IMR-90 (cell line): ENCODE measurements at regions not wholly inside any gene's neighbourhood (a gene's known extent, or its start where the extent isn't known, plus 50 kb on each side); places are given as distances from the start of the nearest gene placed in this dataset.

ENCODE experiments used
- ATAC-seq: fragments of 200-7000 bp; cut with Tn5 transposase; 2 replicates; pipeline ENCODE4 v1.9.1; 2020; ENCODE audit warnings: low read depth, mild to moderate bottlenecking, moderate library complexity
- BruUV-seq: library from RNA; stranded (reverse); fragments of 400-500 nt; replicated peaks from 2 replicates; lab custom pipeline; 2021; lab: Mats Ljungman, UMichigan
- CTCF ChIA-PET: fragments of 300-600 bp; formaldehyde crosslinking; extraction: SDS; loops from one replicate; lab custom pipeline; 2021; ENCODE audit warnings: antibody characterized with exemption; lab: Yijun Ruan, JAX
- POLR2A ChIA-PET: fragments of 300-600 bp; sonication (Branson Sonifier 250); formaldehyde crosslinking; loops from one replicate; lab custom pipeline; 2022; ENCODE audit warnings: antibody characterized with exemption; ENCODE audit not compliant: unreplicated experiment; lab: Charles Lee
- DNase-seq: peaks from one replicate; pipeline ENCODE4 v3.0.0; 2013
- H2AFZ ChIP-seq: replicated peaks from 2 replicates; pipeline ENCODE3; 2013; ENCODE audit warnings: low read length, mild to moderate bottlenecking; ENCODE audit not compliant: poor library complexity
- H2AK5ac ChIP-seq: 2 replicates; pipeline ENCODE4 v1.6.1; 2013; ENCODE audit warnings: low read depth, low read length, inconsistent platforms
- H2AK9ac ChIP-seq: replicated peaks from 2 replicates; pipeline ENCODE3; 2013; ENCODE audit warnings: mild to moderate bottlenecking, low read depth, low read length, moderate library complexity; ENCODE audit not compliant: poor library complexity
- H2BK120ac ChIP-seq: 2 replicates; pipeline ENCODE4 v1.6.1; 2013; ENCODE audit warnings: low read depth, low read length, inconsistent platforms
- H2BK15ac ChIP-seq: 3 replicates; pipeline ENCODE4 v1.6.1; 2013; ENCODE audit warnings: low read depth, low read length, inconsistent platforms
- H2BK20ac ChIP-seq: 2 replicates; pipeline ENCODE4 v1.6.1; 2013; ENCODE audit warnings: low read depth, mild to moderate bottlenecking, inconsistent platforms, low read length, moderate library complexity
- H2BK5ac ChIP-seq: 2 replicates; pipeline ENCODE4 v1.6.1; 2013; ENCODE audit warnings: mild to moderate bottlenecking, low read depth, low read length, inconsistent platforms; ENCODE audit not compliant: poor library complexity, severe bottlenecking
- H3K14ac ChIP-seq: replicated peaks from 2 replicates; pipeline ENCODE4 v1.6.1; 2013; ENCODE audit warnings: low read depth, low read length, inconsistent platforms
- H3K18ac ChIP-seq: 2 replicates; pipeline ENCODE4 v1.6.1; 2013; ENCODE audit warnings: low read depth, low read length, control low read depth
- H3K23ac ChIP-seq: 2 replicates; pipeline ENCODE4 v1.6.1; 2013; ENCODE audit warnings: low read depth, low read length, inconsistent platforms
- H3K27ac ChIP-seq: 2 replicates; pipeline ENCODE4 v1.5.1; 2013; ENCODE audit warnings: mild to moderate bottlenecking, control low read depth, low read length; ENCODE audit not compliant: insufficient read depth
- H3K27me3 ChIP-seq: 2 replicates; pipeline ENCODE4 v1.6.1; 2013; ENCODE audit warnings: low read length; ENCODE audit not compliant: control insufficient read depth, insufficient read depth
- H3K36me3 ChIP-seq: 2 replicates; pipeline ENCODE4 v1.6.1; 2013; ENCODE audit warnings: low read length, mixed read lengths; ENCODE audit not compliant: control insufficient read depth, insufficient read depth
- H3K4ac ChIP-seq: 2 replicates; pipeline ENCODE4 v1.6.1; 2013; ENCODE audit warnings: low read depth, low read length, inconsistent platforms
- H3K4me1 ChIP-seq: 2 replicates; pipeline ENCODE4 v1.6.1; 2013; ENCODE audit warnings: low read length, mixed read lengths; ENCODE audit not compliant: control insufficient read depth, insufficient read depth
- H3K4me2 ChIP-seq: 2 replicates; pipeline ENCODE4 v1.6.1; 2013; ENCODE audit warnings: low read depth, mild to moderate bottlenecking, control low read depth, low read length, moderate library complexity
- H3K4me3 ChIP-seq: 2 replicates; pipeline ENCODE4 v1.5.1; 2013; ENCODE audit warnings: low read depth, mild to moderate bottlenecking, control low read depth, low read length, moderate library complexity; ENCODE audit not compliant: insufficient read depth
- H3K56ac ChIP-seq: 2 replicates; pipeline ENCODE4 v1.6.1; 2013; ENCODE audit warnings: low read length, inconsistent platforms; ENCODE audit not compliant: insufficient read depth; ENCODE audit errors: extremely low read depth
- H3K79me1 ChIP-seq, 2 experiments: 2 replicates each; pipeline ENCODE4 v1.6.1; 2013; ENCODE audit warnings: low read length in 2 of 2, inconsistent platforms in 1 of 2, low read depth in 1 of 2
- H3K9ac ChIP-seq: 2 replicates; pipeline ENCODE4 v1.6.1; 2013; ENCODE audit warnings: low read depth, low read length, control low read depth
- H3K9me1 ChIP-seq: 2 replicates; pipeline ENCODE4 v1.6.1; 2013; ENCODE audit warnings: low read length, inconsistent platforms; ENCODE audit not compliant: insufficient read depth
- H3K9me3 ChIP-seq: 2 replicates; pipeline ENCODE4 v1.6.1; 2013; ENCODE audit warnings: low read length; ENCODE audit not compliant: control insufficient read depth, insufficient read depth
- H4K20me1 ChIP-seq: 2 replicates; pipeline ENCODE4 v1.6.1; 2013; ENCODE audit warnings: low read length, inconsistent platforms; ENCODE audit not compliant: insufficient read depth
- H4K5ac ChIP-seq: 2 replicates; pipeline ENCODE4 v1.6.1; 2013; ENCODE audit warnings: mild to moderate bottlenecking, low read depth, low read length, control low read depth
- H4K8ac ChIP-seq, 2 experiments: 2 replicates each; pipeline ENCODE4 v1.6.1; 2013; ENCODE audit warnings: low read depth in 2 of 2, low read length in 2 of 2, control low read depth in 1 of 2, inconsistent platforms in 1 of 2
- H4K91ac ChIP-seq: 2 replicates; pipeline ENCODE4 v1.6.1; 2013; ENCODE audit warnings: low read depth, low read length, inconsistent platforms; ENCODE audit not compliant: insufficient read depth
- MAFK ChIP-seq: IDR thresholded peaks from 2 replicates; pipeline ENCODE4 v1.6.1; 2012; ENCODE audit warnings: low read depth, low read length, improper control_type of control experiment
- MAZ ChIP-seq: IDR thresholded peaks from 2 replicates; pipeline ENCODE4 v1.6.1; 2012; ENCODE audit warnings: low read depth, mild to moderate bottlenecking, low read length, improper control_type of control experiment, moderate library complexity, borderline replicate concordance
- RAD21 ChIP-seq: IDR thresholded peaks from 2 replicates; pipeline ENCODE4 v1.6.1; 2012; ENCODE audit warnings: low read length, improper control_type of control experiment
- RCOR1 ChIP-seq: IDR thresholded peaks from 2 replicates; pipeline ENCODE4 v1.6.1; 2012; ENCODE audit warnings: mild to moderate bottlenecking, low read length, improper control_type of control experiment; ENCODE audit not compliant: insufficient replicate concordance
- RFX5 ChIP-seq: IDR thresholded peaks from 2 replicates; pipeline ENCODE4 v1.8.0; 2012; ENCODE audit warnings: low read depth, mild to moderate bottlenecking, low read length, moderate library complexity
- SMC3 ChIP-seq: fragments of 150-350 bp; IDR thresholded peaks from 2 replicates; pipeline ENCODE4 v1.6.1; 2016; ENCODE audit warnings: low read depth, mild to moderate bottlenecking, antibody characterized with exemption, low read length, moderate library complexity
- WGBS, 2 experiments: methylation state at CpG; one replicate each; pipeline versions ENCODE4 v1.1.5 to v1.1.7; 2013; ENCODE audit warnings: missing lambda C conversion rate in 2 of 2; ENCODE audit not compliant: insufficient read length in 1 of 2; ENCODE audit errors: extremely low coverage in 2 of 2; 5-methylcytosine and 5-hydroxymethylcytosine counted together
- dilution Hi-C: fragments of 300-500 bp; cut with HindIII; formaldehyde crosslinking; loops from one replicate; pipeline ENCODE4 v1.14.3; 2018; ENCODE audit warnings: low sequenced_read_pairs; ENCODE audit not compliant: unreplicated experiment
- in situ Hi-C: fragments of 300-500 bp; cut with MboI; formaldehyde crosslinking; loops from 3 replicates; pipeline ENCODE4 v1.14.3; 2019; ENCODE audit warnings: low sequenced_read_pairs, inconsistent platforms, mixed read lengths
- intact Hi-C: fragments of 100-400 bp; cut with micrococcal nuclease; formaldehyde crosslinking; loops from 2 replicates; pipeline ENCODE4 v1.10.0; 2022
- TF ChIP-seq, protein P1 (sequence below): fragments of 150-350 bp; IDR thresholded peaks from 2 replicates; pipeline ENCODE4 v1.6.1; 2017; ENCODE audit warnings: mild to moderate bottlenecking, antibody characterized with exemption, low read length, low read depth
- TF ChIP-seq, protein P2 (sequence below): conservative IDR thresholded peaks from 2 replicates; pipeline ENCODE4 v1.5.1; 2012; ENCODE audit warnings: mild to moderate bottlenecking, low read depth, low read length, improper control_type of control experiment

DNA sequence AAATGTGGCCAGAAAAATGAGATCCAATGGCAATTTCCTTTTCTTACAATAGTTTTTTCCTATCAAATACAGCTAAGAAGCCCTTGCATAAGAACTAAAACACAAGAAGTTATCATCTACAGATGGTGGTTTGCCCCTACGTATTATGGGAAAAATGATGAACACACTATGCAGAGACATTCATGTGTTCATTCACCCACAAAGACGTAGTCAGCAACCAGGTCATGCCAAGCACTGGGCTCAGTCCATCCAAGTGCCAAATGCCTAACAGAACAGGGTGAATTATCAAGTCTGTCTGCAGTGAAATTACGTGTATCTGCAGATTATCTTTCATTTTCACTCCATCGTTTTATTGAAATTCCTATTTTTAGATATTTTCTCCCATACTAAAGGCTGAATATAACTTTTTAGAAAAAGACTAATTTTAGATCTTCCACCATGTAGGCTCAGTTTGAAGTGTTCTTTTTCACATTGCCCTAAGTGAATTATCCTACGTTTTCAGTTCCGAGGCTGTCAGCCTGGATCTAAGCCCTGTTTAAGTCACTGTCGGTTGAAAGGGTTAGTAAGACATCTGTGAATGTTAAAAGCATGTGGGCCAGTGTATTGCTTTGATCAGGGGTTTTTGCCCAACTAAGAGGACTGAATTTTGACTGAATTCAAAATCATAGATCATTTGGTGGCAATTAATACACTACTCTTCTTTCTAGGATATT is 78.1 kb upstream of the DHX40 start:
- peaks cover 16% of the 10 kb centered on the region for H3K27me3 ChIP-seq
- no peak overlapping the region for H3K4ac ChIP-seq
- POLR2A ChIA-PET = no interaction called here
- H2BK5ac ChIP-seq = no peak overlapping the region
- DNase-seq (no peak), ATAC-seq (no peak)
- H4K91ac ChIP-seq = no peak overlapping the region
- H3K9me3 ChIP-seq = no peaks in the 10 kb centered on the region
- intact Hi-C loops = no loop called here
- CTCF ChIA-PET = interaction anchor here (1.1 kb wide), 1 partner anchor 16 kb away, joined by 3 read pairs; no protein-coding TSS in a partner anchor
- peak overlapping the region; percentile 37; the same call in 1 of the 2 replicates for H3K4me2 ChIP-seq
- no peak overlapping the region for H3K27ac ChIP-seq
- no peaks in the 10 kb centered on the region for H4K20me1 ChIP-seq
- no TSS peak for BruUV-seq
- H3K9ac ChIP-seq = no peak overlapping the region
- no peaks in the 10 kb centered on the region for H3K36me3 ChIP-seq
- H3K14ac ChIP-seq = no peak overlapping the region
- no peak overlapping the region for H3K4me3 ChIP-seq
- H2BK15ac ChIP-seq = no peak overlapping the region
- in situ Hi-C loops = no loop called here
- H3K79me1 ChIP-seq = no peaks in the 10 kb centered on the region
- H3K4me1 ChIP-seq = no peaks in the 10 kb centered on the region
- H2AK5ac ChIP-seq = no peak overlapping the region
- H3K23ac ChIP-seq = peak overlapping the region; percentile 78; the same call in 1 of the 2 replicates
- no peaks in the 10 kb centered on the region for H3K9me1 ChIP-seq
- 33% methylated on average over 3 of the region's 7 CpGs; no CpG with 5 or more reads in 1 of the 2 experiments for WGBS, 2 experiments
- no peak overlapping the region for H4K8ac ChIP-seq
- H4K5ac ChIP-seq = no peak overlapping the region
- no peak overlapping the region for H3K56ac ChIP-seq
- H2AK9ac ChIP-seq = no peak overlapping the region
- no peak for TF ChIP-seq RAD21
- TF ChIP-seq, protein P1, sequence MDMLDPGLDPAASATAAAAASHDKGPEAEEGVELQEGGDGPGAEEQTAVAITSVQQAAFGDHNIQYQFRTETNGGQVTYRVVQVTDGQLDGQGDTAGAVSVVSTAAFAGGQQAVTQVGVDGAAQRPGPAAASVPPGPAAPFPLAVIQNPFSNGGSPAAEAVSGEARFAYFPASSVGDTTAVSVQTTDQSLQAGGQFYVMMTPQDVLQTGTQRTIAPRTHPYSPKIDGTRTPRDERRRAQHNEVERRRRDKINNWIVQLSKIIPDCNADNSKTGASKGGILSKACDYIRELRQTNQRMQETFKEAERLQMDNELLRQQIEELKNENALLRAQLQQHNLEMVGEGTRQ = no peak
- no peak for TF ChIP-seq MAZ
- no peak for TF ChIP-seq MAFK
- TF ChIP-seq RCOR1 = no peak
- no peak for TF ChIP-seq RFX5
- TF ChIP-seq, protein P2, sequence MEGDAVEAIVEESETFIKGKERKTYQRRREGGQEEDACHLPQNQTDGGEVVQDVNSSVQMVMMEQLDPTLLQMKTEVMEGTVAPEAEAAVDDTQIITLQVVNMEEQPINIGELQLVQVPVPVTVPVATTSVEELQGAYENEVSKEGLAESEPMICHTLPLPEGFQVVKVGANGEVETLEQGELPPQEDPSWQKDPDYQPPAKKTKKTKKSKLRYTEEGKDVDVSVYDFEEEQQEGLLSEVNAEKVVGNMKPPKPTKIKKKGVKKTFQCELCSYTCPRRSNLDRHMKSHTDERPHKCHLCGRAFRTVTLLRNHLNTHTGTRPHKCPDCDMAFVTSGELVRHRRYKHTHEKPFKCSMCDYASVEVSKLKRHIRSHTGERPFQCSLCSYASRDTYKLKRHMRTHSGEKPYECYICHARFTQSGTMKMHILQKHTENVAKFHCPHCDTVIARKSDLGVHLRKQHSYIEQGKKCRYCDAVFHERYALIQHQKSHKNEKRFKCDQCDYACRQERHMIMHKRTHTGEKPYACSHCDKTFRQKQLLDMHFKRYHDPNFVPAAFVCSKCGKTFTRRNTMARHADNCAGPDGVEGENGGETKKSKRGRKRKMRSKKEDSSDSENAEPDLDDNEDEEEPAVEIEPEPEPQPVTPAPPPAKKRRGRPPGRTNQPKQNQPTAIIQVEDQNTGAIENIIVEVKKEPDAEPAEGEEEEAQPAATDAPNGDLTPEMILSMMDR = no peak
- TF ChIP-seq SMC3 = no peak
- H2BK120ac ChIP-seq = no peak overlapping the region
- H2BK20ac ChIP-seq = no peak overlapping the region
- dilution Hi-C loops = no loop called here
- H3K18ac ChIP-seq = no peak overlapping the region
- no peak overlapping the region for H2AFZ ChIP-seq
